AG10803 (cell line): ENCODE measurements at regions not wholly inside any gene's neighbourhood (a gene's known extent, or its start where the extent isn't known, plus 50 kb on each side); places are given as distances from the start of the nearest gene placed in this dataset.

ENCODE experiments used
- DNase-seq: peaks from one replicate; pipeline ENCODE4 v3.0.0; 2010; ENCODE audit warnings: low read depth
- H3K4me3 ChIP-seq: 2 replicates; pipeline ENCODE4 v1.5.1; 2011; ENCODE audit warnings: mild to moderate bottlenecking, low read length, control low read depth
- TF ChIP-seq, protein P1 (sequence below): conservative IDR thresholded peaks from 2 replicates; pipeline ENCODE4 v1.5.1; 2011; ENCODE audit warnings: mild to moderate bottlenecking, low read length, control low read depth, inconsistent platforms

DNA sequence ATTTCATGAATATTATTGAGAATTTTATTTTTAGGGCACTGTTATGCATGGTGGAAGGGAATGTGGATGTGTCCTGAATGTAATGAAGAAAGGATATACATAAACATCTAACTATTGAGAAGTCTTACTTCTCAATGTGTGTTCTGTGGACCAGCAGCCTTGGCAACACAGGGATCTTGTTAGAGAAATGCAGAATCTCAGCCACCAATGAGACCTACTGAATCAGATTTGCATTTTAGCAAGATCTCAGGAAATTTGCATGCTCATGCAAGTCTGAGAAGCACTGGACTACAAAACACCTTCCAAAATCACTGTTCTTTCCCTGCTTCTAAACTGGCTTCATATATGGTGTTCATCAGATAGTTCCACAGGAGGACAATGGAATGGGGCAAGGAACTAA is 139.7 kb upstream of the WDFY3 start:
- TF ChIP-seq, protein P1, sequence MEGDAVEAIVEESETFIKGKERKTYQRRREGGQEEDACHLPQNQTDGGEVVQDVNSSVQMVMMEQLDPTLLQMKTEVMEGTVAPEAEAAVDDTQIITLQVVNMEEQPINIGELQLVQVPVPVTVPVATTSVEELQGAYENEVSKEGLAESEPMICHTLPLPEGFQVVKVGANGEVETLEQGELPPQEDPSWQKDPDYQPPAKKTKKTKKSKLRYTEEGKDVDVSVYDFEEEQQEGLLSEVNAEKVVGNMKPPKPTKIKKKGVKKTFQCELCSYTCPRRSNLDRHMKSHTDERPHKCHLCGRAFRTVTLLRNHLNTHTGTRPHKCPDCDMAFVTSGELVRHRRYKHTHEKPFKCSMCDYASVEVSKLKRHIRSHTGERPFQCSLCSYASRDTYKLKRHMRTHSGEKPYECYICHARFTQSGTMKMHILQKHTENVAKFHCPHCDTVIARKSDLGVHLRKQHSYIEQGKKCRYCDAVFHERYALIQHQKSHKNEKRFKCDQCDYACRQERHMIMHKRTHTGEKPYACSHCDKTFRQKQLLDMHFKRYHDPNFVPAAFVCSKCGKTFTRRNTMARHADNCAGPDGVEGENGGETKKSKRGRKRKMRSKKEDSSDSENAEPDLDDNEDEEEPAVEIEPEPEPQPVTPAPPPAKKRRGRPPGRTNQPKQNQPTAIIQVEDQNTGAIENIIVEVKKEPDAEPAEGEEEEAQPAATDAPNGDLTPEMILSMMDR: no peak
- no peak for DNase-seq
- no peak overlapping the region for H3K4me3 ChIP-seq

GRCh38 chr4:85106805-85107336 is 140.4 kb upstream of the WDFY3 start:
- TF ChIP-seq, protein P1: no peak
- H3K4me3 ChIP-seq: no peak overlapping the region
- no peak for DNase-seq

GRCh38 chr4:85107553-85107952 is 141.1 kb upstream of the WDFY3 start:
- peak; percentile 13 for DNase-seq
- TF ChIP-seq, protein P1: no peak
- H3K4me3 ChIP-seq: no peak overlapping the region

DNA sequence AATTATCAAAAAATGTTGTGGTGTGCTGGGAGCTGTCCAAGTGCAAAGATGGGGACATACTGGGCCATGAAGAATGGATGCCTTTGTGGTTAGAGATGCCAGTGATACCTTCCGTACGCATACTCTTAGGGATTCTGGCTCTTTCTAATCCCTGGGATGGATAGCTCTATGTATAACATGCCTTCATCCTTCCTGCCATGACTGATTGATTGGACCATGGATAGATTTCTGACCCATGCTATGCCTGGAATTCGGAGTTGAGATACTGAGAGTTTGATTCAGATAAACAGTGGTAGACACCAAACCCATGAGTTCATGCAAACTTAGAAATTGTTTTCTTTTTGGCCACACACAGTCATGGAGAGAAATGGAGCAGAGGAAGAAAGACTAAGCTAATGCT is 147.2 kb upstream of the WDFY3 start:
- TF ChIP-seq, protein P1: no peak
- peak; percentile 0 for DNase-seq
- no peak overlapping the region for H3K4me3 ChIP-seq

DNA sequence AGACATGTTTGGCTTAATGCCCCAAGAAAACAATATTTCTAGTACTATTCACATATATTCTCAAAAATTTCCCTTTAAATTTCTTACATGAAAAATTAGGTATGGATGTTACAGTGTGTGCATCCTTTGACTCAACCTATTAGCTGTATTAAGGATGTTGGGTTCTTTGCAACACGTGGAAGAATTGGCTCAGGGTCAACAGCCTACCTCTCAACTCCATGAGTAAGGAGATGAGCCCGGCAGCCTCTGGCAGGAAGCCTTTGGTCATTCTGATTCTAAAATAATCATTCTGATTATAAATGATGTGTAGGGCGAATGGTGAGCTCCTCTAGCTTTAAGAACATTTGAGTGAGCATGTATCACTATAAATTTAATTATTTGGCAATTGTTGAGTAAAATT is 148.0 kb upstream of the WDFY3 start:
- TF ChIP-seq, protein P1: no peak
- no peak for DNase-seq
- no peak overlapping the region for H3K4me3 ChIP-seq

DNA sequence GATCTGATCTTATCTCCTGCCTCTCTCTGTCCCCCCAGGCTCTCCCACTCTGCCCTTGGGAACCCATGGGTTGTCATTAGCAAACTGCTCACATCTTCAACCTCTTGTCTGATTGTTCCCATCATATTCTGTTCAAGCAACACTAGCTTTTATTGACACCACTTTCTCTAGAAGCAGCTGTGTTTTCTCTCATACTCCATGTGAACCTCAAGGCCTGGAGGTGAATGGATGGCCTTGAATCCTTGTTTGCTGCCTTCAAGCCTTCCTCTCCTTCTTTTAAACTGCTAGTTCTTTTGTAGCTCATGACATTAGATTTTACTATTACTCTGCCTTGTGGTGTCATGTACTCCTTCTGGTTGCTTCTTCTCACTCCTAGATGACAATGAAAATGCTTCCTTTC is 149.5 kb upstream of the WDFY3 start:
- DNase-seq: no peak
- no peak overlapping the region for H3K4me3 ChIP-seq
- TF ChIP-seq, protein P1: no peak

GRCh38 chr4:85125688-85126087 is 159.2 kb upstream of the WDFY3 start:
- DNase-seq: no peak
- TF ChIP-seq, protein P1: no peak
- no peak overlapping the region for H3K4me3 ChIP-seq
